ENCODE measurements at regions not wholly inside any gene's neighbourhood (a gene's known extent, or its start where the extent isn't known, plus 50 kb on each side); places are given as distances from the start of the nearest gene placed in this dataset.

DNA sequence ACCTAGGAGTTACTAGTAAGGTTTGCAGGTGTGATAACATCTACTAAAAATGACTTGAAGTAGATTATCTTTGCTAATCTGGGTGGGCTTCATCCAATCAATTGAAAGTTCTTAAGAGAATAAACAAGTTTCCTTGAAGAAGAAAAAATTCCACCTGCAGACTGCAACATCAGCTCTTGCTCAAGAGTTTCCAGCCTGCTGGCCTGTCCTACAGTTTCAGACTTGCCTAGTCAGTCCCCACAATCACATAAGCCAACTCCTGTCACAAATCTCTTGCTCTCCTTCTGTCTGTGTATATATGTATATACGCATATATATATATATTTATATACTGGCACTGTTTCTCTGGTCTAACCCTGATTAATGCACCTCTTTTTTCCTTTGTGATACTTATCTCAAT lies 67.3 kb upstream of the ITM2B start:
- Histone ChIP-seq H3K27me3 (no peaks in the 10 kb centered on the region), H3K27ac (no peak overlapping the region), H3K9me3 (ENCODE audit: low read depth) (no peaks in the 10 kb centered on the region), H3K4me1 (ENCODE audit: low read depth) (no peaks in the 10 kb centered on the region), H3K4me3 (no peak overlapping the region), H3K36me3 (no peaks in the 10 kb centered on the region)
- no peak for DNase-seq (ENCODE audit: low read depth in 1 of 2, low spot score in 1 of 2)
- TF ChIP-seq CTCF (IDR thresholded peaks at IDR 0.05; ENCODE audit: low read depth, low read length): no peak

DNA sequence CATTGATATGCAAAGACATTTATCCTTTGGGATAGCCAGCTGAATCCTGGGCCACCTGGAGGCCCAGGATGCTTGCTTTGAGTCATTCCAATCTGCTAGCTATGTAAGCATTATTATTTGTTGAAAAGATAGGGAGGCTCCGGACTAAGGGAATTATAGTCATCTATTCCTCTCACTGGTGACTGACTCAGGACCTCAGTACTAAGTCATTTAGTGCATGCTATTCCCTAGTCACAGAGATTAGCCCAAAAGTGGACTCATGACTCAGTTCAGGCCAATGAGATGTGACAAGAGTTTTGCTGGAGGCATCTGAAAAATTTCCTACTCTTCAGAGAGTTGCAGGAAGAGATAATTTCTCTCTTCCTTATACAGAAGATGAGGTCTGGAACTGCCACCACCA lies 67.9 kb upstream of the ITM2B start:
- Histone ChIP-seq H3K36me3 (no peaks in the 10 kb centered on the region), H3K27ac (no peak overlapping the region), H3K4me1 (ENCODE audit: low read depth) (no peaks in the 10 kb centered on the region), H3K4me3 (no peak overlapping the region), H3K27me3 (no peaks in the 10 kb centered on the region), H3K9me3 (ENCODE audit: low read depth) (no peaks in the 10 kb centered on the region)
- no peak for TF ChIP-seq CTCF (IDR thresholded peaks at IDR 0.05; ENCODE audit: low read depth, low read length)
- no peak for DNase-seq (ENCODE audit: low read depth in 1 of 2, low spot score in 1 of 2)

GRCh38 chr13:48163061-48163460 lies 68.2 kb upstream of the MED4 start:
- Histone ChIP-seq H3K36me3 (no peaks in the 10 kb centered on the region), H3K27me3 (no peaks in the 10 kb centered on the region), H3K4me3 (no peak overlapping the region), H3K27ac (no peak overlapping the region), H3K4me1 (ENCODE audit: low read depth) (no peaks in the 10 kb centered on the region), H3K9me3 (ENCODE audit: low read depth) (no peaks in the 10 kb centered on the region)
- TF ChIP-seq CTCF (IDR thresholded peaks at IDR 0.05; ENCODE audit: low read depth, low read length): no peak
- DNase-seq (ENCODE audit: low read depth in 1 of 2, low spot score in 1 of 2): peak in 1 of 2 donors; percentile 49

- H3K36me3 ChIP-seq: no peaks in the 10 kb centered on the region
- H3K9me3 ChIP-seq (ENCODE audit: low read depth): no peaks in the 10 kb centered on the region
- no peak for DNase-seq (ENCODE audit: low read depth in 1 of 2, low spot score in 1 of 2)
- H3K27ac ChIP-seq: no peak overlapping the region
- no peaks in the 10 kb centered on the region for H3K27me3 ChIP-seq
- H3K4me3 ChIP-seq: no peak overlapping the region
- H3K4me1 ChIP-seq (ENCODE audit: low read depth): no peaks in the 10 kb centered on the region
- TF ChIP-seq CTCF (IDR thresholded peaks at IDR 0.05; ENCODE audit: low read depth, low read length): no peak
Observed at GRCh38 chr13:48162217-48162616, 67.3 kb upstream of the MED4 start.

- H3K27me3 ChIP-seq: no peaks in the 10 kb centered on the region
- no peaks in the 10 kb centered on the region for H3K36me3 ChIP-seq
- H3K27ac ChIP-seq: no peak overlapping the region
- no peak for TF ChIP-seq CTCF (IDR thresholded peaks at IDR 0.05; ENCODE audit: low read depth, low read length)
- H3K9me3 ChIP-seq (ENCODE audit: low read depth): no peaks in the 10 kb centered on the region
- H3K4me1 ChIP-seq (ENCODE audit: low read depth): no peaks in the 10 kb centered on the region
- no peak for DNase-seq (ENCODE audit: low read depth in 1 of 2, low spot score in 1 of 2)
- H3K4me3 ChIP-seq: no peak overlapping the region
Observed at GRCh38 chr13:48161530-48162179, 66.8 kb upstream of the MED4 start.

Data from cardiac muscle cell (in vitro differentiated cells and primary cell).